ENCODE measurements at regions not wholly inside any gene's neighbourhood (a gene's known extent, or its start where the extent isn't known, plus 50 kb on each side); places are given as distances from the start of the nearest gene placed in this dataset.

GRCh38 chr11:15815246-15816195, 540.8 kb downstream of the SOX6 start:
- no peak for DNase-seq (ENCODE audit: low read depth)

- no peak for DNase-seq (ENCODE audit: low read depth)
Measured at GRCh38 chr11:15816260-15816871, 540.0 kb downstream of the SOX6 start.

- no peak for DNase-seq (ENCODE audit: low read depth)
Measured at GRCh38 chr11:15817001-15817400, 539.3 kb downstream of the SOX6 start.

- no peak for DNase-seq (ENCODE audit: low read depth)
Measured at GRCh38 chr11:15818132-15818842, 538.1 kb downstream of the SOX6 start.

- DNase-seq (ENCODE audit: low read depth), result no peak
Measured at GRCh38 chr11:15819679-15820286, 536.6 kb downstream of the SOX6 start.

- no peak for DNase-seq (ENCODE audit: low read depth)
Measured at GRCh38 chr11:15821451-15821850, 534.9 kb downstream of the SOX6 start.

- no peak for DNase-seq (ENCODE audit: low read depth)
Measured at GRCh38 chr11:15824060-15824459, 532.3 kb downstream of the SOX6 start.

GRCh38 chr11:15825976-15826650, 530.2 kb downstream of the SOX6 start:
- no peak for DNase-seq (ENCODE audit: low read depth)

- no peak for DNase-seq (ENCODE audit: low read depth)
Measured at GRCh38 chr11:15826826-15827225, 529.5 kb downstream of the SOX6 start.

GRCh38 chr11:15828215-15828853, 528.0 kb downstream of the SOX6 start:
- DNase-seq (ENCODE audit: low read depth), result no peak

GRCh38 chr11:15829312-15829711, 527.0 kb downstream of the SOX6 start:
- DNase-seq (ENCODE audit: low read depth), result no peak

- no peak for DNase-seq (ENCODE audit: low read depth)
Measured at GRCh38 chr11:15830741-15831428, 525.5 kb downstream of the SOX6 start.

- no peak for DNase-seq (ENCODE audit: low read depth)
Measured at GRCh38 chr11:15835788-15836411, 520.4 kb downstream of the SOX6 start.

- no peak for DNase-seq (ENCODE audit: low read depth)
Measured at GRCh38 chr11:15836795-15837194, 519.6 kb downstream of the SOX6 start.

GRCh38 chr11:15837901-15838489, 518.4 kb downstream of the SOX6 start:
- no peak for DNase-seq (ENCODE audit: low read depth)

- DNase-seq (ENCODE audit: low read depth), result no peak
Measured at GRCh38 chr11:15839061-15839460, 517.3 kb downstream of the SOX6 start.

GRCh38 chr11:15840966-15841365, 515.4 kb downstream of the SOX6 start:
- no peak for DNase-seq (ENCODE audit: low read depth)

- no peak for DNase-seq (ENCODE audit: low read depth)
Measured at GRCh38 chr11:15841931-15842740, 514.2 kb downstream of the SOX6 start.

- DNase-seq (ENCODE audit: low read depth), result no peak
Measured at GRCh38 chr11:15843309-15843872, 513.0 kb downstream of the SOX6 start.
